ENCODE measurements at regions not wholly inside any gene's neighbourhood (a gene's known extent, or its start where the extent isn't known, plus 50 kb on each side); places are given as distances from the start of the nearest gene placed in this dataset.

GRCh38 chr20:57907131-57908000, 197.6 kb upstream of the PMEPA1 start:
- DNase-seq (ENCODE audit: extremely low read depth, low read depth, low spot score): no peak

GRCh38 chr20:57905448-57905847, 195.6 kb upstream of the PMEPA1 start:
- no peak for DNase-seq (ENCODE audit: extremely low read depth, low read depth, low spot score)

GRCh38 chr20:57904314-57905105, 194.7 kb upstream of the PMEPA1 start:
- no peak for DNase-seq (ENCODE audit: extremely low read depth, low read depth, low spot score)

- DNase-seq (ENCODE audit: extremely low read depth, low read depth, low spot score): no peak
Measured at GRCh38 chr20:57902473-57902872, 192.7 kb upstream of the PMEPA1 start.

- DNase-seq (ENCODE audit: extremely low read depth, low read depth, low spot score): no peak
Measured at GRCh38 chr20:57901526-57901925, 191.7 kb upstream of the PMEPA1 start.

GRCh38 chr20:57900226-57900905, 190.6 kb upstream of the PMEPA1 start:
- DNase-seq (ENCODE audit: extremely low read depth, low read depth, low spot score): no peak

GRCh38 chr20:57899554-57899953, 189.7 kb upstream of the PMEPA1 start:
- DNase-seq (ENCODE audit: extremely low read depth, low read depth, low spot score): no peak

- DNase-seq (ENCODE audit: extremely low read depth, low read depth, low spot score): no peak
Measured at GRCh38 chr20:57898332-57898731, 188.5 kb upstream of the PMEPA1 start.

- no peak for DNase-seq (ENCODE audit: extremely low read depth, low read depth, low spot score)
Measured at GRCh38 chr20:57897891-57898290, 188.1 kb upstream of the PMEPA1 start.

- DNase-seq (ENCODE audit: extremely low read depth, low read depth, low spot score): no peak
Measured at GRCh38 chr20:57897156-57897874, 187.5 kb upstream of the PMEPA1 start.

- DNase-seq (ENCODE audit: extremely low read depth, low read depth, low spot score): no peak
Measured at GRCh38 chr20:57896563-57896962, 186.7 kb upstream of the PMEPA1 start.

- no peak for DNase-seq (ENCODE audit: extremely low read depth, low read depth, low spot score)
Measured at GRCh38 chr20:57896017-57896416, 186.2 kb upstream of the PMEPA1 start.

- no peak for DNase-seq (ENCODE audit: extremely low read depth, low read depth, low spot score)
Measured at GRCh38 chr20:57895161-57895855, 185.5 kb upstream of the PMEPA1 start.

- DNase-seq (ENCODE audit: extremely low read depth, low read depth, low spot score): no peak
Measured at GRCh38 chr20:57894522-57894921, 184.7 kb upstream of the PMEPA1 start.

- DNase-seq (ENCODE audit: extremely low read depth, low read depth, low spot score): no peak
Measured at GRCh38 chr20:57894096-57894495, 184.3 kb upstream of the PMEPA1 start.

- no peak for DNase-seq (ENCODE audit: extremely low read depth, low read depth, low spot score)
Measured at GRCh38 chr20:57893366-57893999, 183.7 kb upstream of the PMEPA1 start.

GRCh38 chr20:57892471-57892870, 182.7 kb upstream of the PMEPA1 start:
- no peak for DNase-seq (ENCODE audit: extremely low read depth, low read depth, low spot score)

GRCh38 chr20:57891014-57891413, 181.2 kb upstream of the PMEPA1 start:
- no peak for DNase-seq (ENCODE audit: extremely low read depth, low read depth, low spot score)

GRCh38 chr20:57890202-57890800, 180.5 kb upstream of the PMEPA1 start:
- DNase-seq (ENCODE audit: extremely low read depth, low read depth, low spot score): no peak

All from glomerular endothelial cell (primary cell).